ENCODE measurements at regions not wholly inside any gene's neighbourhood (a gene's known extent, or its start where the extent isn't known, plus 50 kb on each side); places are given as distances from the start of the nearest gene placed in this dataset.
"Not testable (repeated sequence)": the region's sequence is repeated elsewhere in the genome, so short reads cannot be mapped to it uniquely, and the experiment has no call there.

DNA sequence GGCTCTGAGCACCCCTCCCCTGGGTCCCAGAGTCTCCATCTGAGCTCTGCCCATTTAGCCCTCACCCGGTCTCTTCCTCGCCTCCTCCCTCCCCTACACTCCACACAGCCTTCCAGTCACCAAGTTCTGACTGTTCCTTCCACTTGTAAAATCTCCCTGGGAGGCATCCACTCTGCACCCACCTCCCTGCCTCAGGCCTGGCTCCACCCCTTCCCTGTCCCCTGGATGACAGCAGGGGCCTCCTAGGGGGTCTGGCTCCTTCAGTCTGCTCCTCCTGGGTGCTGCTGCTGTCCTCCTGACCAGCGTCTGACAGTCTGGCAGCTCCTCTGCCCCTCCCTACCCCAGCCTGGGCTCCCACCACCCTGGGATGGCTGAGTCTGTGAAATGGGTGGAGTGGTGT, 77.7 kb upstream of the GOLGA6L4 start:
- H3K4me3 ChIP-seq, H4K20me1 ChIP-seq, H3K9ac ChIP-seq, H3K36me3 ChIP-seq, H3K27ac ChIP-seq, H3K27me3 ChIP-seq, H3K4me2 ChIP-seq, H3K9me3 ChIP-seq, H3K4me1 ChIP-seq: not testable (repeated sequence)

DNA sequence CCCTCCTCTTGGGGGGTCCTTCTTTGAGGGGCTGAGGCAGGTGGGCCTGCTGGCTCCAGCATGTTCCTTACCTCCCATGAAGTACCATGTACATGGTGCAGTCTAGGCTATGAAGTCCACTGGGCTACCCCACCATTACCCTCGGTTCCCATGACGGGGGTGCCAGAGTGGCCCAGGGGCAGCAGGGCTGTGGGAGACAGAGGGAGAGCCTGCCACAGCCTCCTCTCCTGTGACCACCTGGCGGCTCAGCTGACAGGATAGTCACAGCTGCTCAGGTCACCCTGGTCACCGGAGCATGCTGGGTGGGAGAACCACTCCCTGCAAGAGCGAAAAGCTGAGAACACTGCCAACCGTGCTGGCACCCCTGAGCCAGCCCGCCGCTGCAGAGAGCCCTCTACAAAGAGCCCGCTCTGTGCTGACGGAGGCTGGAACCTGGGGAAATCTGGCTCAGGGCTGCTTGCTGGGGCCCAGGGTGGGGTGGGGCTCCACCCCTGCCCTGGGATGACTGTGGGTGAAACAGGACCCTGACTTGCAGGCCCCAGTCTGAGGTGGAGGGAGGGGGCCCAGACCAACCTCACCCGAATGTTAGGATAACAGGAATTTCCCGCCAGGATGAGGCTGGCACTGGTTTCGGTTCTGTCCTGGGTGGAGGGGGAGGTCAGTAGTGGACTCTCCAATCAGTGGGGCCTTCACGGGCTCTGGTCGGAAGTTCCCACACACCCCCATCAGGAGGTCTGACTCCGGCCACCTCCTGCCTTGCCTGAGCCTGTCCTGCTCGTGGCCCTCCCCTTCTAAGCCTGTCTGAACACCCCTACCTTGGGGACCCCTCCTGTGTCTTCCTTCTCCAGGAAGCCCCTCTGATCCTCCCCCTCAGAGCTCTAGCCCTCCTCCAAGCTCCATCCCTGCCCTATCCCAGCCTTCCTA, 76.0 kb upstream of the GOLGA6L4 start:
- H3K4me1 ChIP-seq, H3K4me3 ChIP-seq, H3K27ac ChIP-seq, H3K9me3 ChIP-seq, H3K36me3 ChIP-seq, H3K27me3 ChIP-seq, H4K20me1 ChIP-seq, H3K9ac ChIP-seq, H3K4me2 ChIP-seq: not testable (repeated sequence)

DNA sequence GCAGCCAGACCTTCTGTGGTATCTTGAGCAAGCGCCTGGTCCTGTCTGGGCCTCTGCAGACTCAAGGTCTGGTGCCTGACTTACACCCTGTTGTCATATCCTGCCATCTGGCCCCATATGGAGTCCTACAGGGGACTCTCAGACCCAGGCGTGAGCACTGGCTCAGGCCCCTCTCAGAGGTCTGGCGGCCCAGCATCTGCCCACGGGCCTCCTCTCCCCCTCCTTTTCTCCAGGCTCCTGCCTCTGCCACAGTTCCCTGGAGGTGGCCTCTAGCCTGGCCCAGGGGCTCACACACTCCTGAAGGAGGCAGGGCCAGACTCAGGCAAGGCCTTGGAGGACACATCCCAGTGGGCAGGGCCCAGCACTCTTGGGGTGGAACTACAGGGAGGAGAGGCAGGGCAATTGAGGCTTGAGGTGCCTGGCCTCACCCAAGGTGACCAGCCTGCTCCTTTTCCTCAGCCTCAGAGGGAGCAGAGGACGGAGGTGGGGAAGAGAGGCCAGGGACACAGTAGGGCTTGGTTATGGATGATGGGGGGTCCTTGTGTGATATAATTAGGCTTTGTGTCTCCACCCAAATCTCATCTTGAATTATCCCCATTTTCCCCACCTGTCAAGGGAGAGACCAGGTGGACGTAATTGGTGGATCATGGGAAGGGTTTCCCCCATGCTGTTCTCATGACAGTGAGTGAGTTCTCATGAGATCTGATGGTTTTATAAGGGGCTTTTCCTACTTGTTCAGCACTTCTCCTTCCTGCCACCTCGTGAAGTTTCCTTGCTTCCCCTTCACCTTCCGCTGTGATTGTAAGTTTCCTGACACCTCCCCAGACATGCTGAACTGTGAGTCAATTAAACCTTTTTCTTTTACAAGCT, 70.9 kb upstream of the GOLGA6L4 start:
- H3K9ac ChIP-seq, H4K20me1 ChIP-seq, H3K27ac ChIP-seq, H3K4me1 ChIP-seq, H3K9me3 ChIP-seq, H3K4me2 ChIP-seq, H3K36me3 ChIP-seq, H3K27me3 ChIP-seq, H3K4me3 ChIP-seq: not testable (repeated sequence)

DNA sequence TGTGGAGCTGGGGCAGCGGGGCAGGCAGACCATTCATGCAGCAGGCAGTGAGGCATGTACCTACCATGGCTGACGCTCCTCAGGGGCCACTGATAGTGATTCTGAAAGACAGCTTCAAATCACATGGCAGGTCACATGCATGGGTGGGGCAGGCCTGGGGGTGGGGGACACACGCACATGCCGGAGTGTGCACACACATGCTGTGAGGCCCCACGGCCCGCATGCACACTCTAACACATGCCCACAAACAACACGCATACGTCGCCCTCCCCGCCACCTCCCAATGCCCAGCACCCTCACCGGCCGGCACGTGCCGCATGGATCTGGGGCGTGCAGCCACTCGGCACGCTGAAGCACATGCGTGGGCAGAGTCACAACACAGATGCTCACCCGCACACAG, 65.5 kb upstream of the GOLGA6L4 start:
- not testable (repeated sequence) for H3K4me1 ChIP-seq, H3K9ac ChIP-seq, H3K27me3 ChIP-seq, H4K20me1 ChIP-seq, H3K4me2 ChIP-seq, H3K4me3 ChIP-seq, H3K27ac ChIP-seq, H3K9me3 ChIP-seq, H3K36me3 ChIP-seq

GRCh38 chr15:84173231-84173610, 62.4 kb upstream of the GOLGA6L4 start:
- H3K9ac ChIP-seq, H3K4me2 ChIP-seq, H3K4me3 ChIP-seq: not testable (repeated sequence)

More at GRCh38 chr15:84173231-84173610, 62.4 kb upstream of the GOLGA6L4 start:
- not testable (repeated sequence) for H3K27ac ChIP-seq, H3K27me3 ChIP-seq, H4K20me1 ChIP-seq, H3K4me1 ChIP-seq, H3K9me3 ChIP-seq, H3K36me3 ChIP-seq

Data from BLaER1 (cell line).